Large intestine (tissue), 3 donors: ENCODE measurements at regions not wholly inside any gene's neighbourhood (a gene's known extent, or its start where the extent isn't known, plus 50 kb on each side); places are given as distances from the start of the nearest gene placed in this dataset.

Experiments used
- DNase-seq, 2 donors: peaks; one replicate each; pipeline versions ENCODE4 v3.0.0 to v3.0.0-alpha.2; 2013
- H3K27ac ChIP-seq: one replicate; pipeline ENCODE4 v1.5.1; 2013; ENCODE audit warnings: low read length
- H3K27me3 ChIP-seq: 2 replicates; pipeline ENCODE4 v1.6.1; 2013; ENCODE audit warnings: low read length; ENCODE audit not compliant: control insufficient read depth, insufficient read depth
- H3K36me3 ChIP-seq: 2 replicates; pipeline ENCODE4 v1.6.1; 2013; ENCODE audit warnings: low read length; ENCODE audit not compliant: control insufficient read depth, insufficient read depth
- H3K4me1 ChIP-seq: one replicate; pipeline ENCODE4 v1.6.1; 2013; ENCODE audit warnings: low read length; ENCODE audit not compliant: control insufficient read depth, insufficient read depth
- H3K4me3 ChIP-seq: one replicate; pipeline ENCODE4 v1.5.1; 2013; ENCODE audit warnings: low read length
- H3K9me3 ChIP-seq: one replicate; pipeline ENCODE4 v1.6.1; 2013; ENCODE audit warnings: mild to moderate bottlenecking, low read depth, low read length, moderate library complexity; ENCODE audit not compliant: control insufficient read depth
- WGBS: methylation state at CpG from one replicate; pipeline ENCODE4 v1.1.5; 2013; ENCODE audit warnings: low lambda C conversion rate; ENCODE audit not compliant: insufficient coverage; 5-methylcytosine and 5-hydroxymethylcytosine counted together

GRCh38 chr10:31622978-31623377 is 304.0 kb downstream of the ZEB1 start:
- H3K4me1 ChIP-seq = no peaks in the 10 kb centered on the region
- no peaks in the 10 kb centered on the region for H3K9me3 ChIP-seq
- H3K36me3 ChIP-seq = no peaks in the 10 kb centered on the region
- no peak for DNase-seq
- H3K27ac ChIP-seq = no peak overlapping the region
- no peak overlapping the region for H3K4me3 ChIP-seq
- WGBS = 61% methylated on average over 2 of the region's 6 CpGs
- H3K27me3 ChIP-seq = no peaks in the 10 kb centered on the region

- no CpG with 5 or more reads among the region's 1 CpG for WGBS
- no peaks in the 10 kb centered on the region for H3K9me3 ChIP-seq
- no peaks in the 10 kb centered on the region for H3K36me3 ChIP-seq
- no peak for DNase-seq
- no peak overlapping the region for H3K4me3 ChIP-seq
- no peak overlapping the region for H3K27ac ChIP-seq
- H3K27me3 ChIP-seq = no peaks in the 10 kb centered on the region
- H3K4me1 ChIP-seq = no peaks in the 10 kb centered on the region
Observed at GRCh38 chr10:31621733-31622132, 302.7 kb downstream of the ZEB1 start.

- Histone ChIP-seq H3K27me3 (no peaks in the 10 kb centered on the region), H3K27ac (no peak overlapping the region), H3K4me3 (no peak overlapping the region), H3K9me3 (no peaks in the 10 kb centered on the region), H3K4me1 (no peaks in the 10 kb centered on the region), H3K36me3 (no peaks in the 10 kb centered on the region)
- WGBS = 80% methylated on average over 1 of the region's 14 CpGs
- no peak for DNase-seq
Observed at GRCh38 chr10:31620226-31621151, 301.5 kb downstream of the ZEB1 start.

- DNase-seq = no peak
- Histone ChIP-seq H3K4me3 (no peak overlapping the region), H3K36me3 (no peaks in the 10 kb centered on the region), H3K27ac (no peak overlapping the region), H3K9me3 (no peaks in the 10 kb centered on the region), H3K27me3 (no peaks in the 10 kb centered on the region), H3K4me1 (no peaks in the 10 kb centered on the region)
- no CpG with 5 or more reads among the region's 8 CpGs for WGBS
Observed at GRCh38 chr10:31619531-31620061, 300.6 kb downstream of the ZEB1 start.

GRCh38 chr10:31618541-31619291 is 299.7 kb downstream of the ZEB1 start:
- no CpG with 5 or more reads among the region's 17 CpGs for WGBS
- Histone ChIP-seq H3K27ac (no peak overlapping the region), H3K4me1 (no peaks in the 10 kb centered on the region), H3K36me3 (no peaks in the 10 kb centered on the region), H3K9me3 (no peaks in the 10 kb centered on the region), H3K27me3 (no peaks in the 10 kb centered on the region), H3K4me3 (no peak overlapping the region)
- DNase-seq = no peak

- Histone ChIP-seq H3K4me3 (no peak overlapping the region), H3K36me3 (no peaks in the 10 kb centered on the region), H3K27ac (no peak overlapping the region), H3K4me1 (no peaks in the 10 kb centered on the region), H3K27me3 (no peaks in the 10 kb centered on the region), H3K9me3 (no peaks in the 10 kb centered on the region)
- DNase-seq = no peak
- 83% methylated on average over 1 of the region's 2 CpGs for WGBS
Observed at GRCh38 chr10:31617757-31618156, 298.7 kb downstream of the ZEB1 start.

- DNase-seq = no peak
- H3K9me3 ChIP-seq = no peaks in the 10 kb centered on the region
- H3K36me3 ChIP-seq = no peaks in the 10 kb centered on the region
- no peak overlapping the region for H3K4me3 ChIP-seq
- no CpG with 5 or more reads among the region's 2 CpGs for WGBS
- H3K27ac ChIP-seq = no peak overlapping the region
- no peaks in the 10 kb centered on the region for H3K4me1 ChIP-seq
- no peaks in the 10 kb centered on the region for H3K27me3 ChIP-seq
Observed at GRCh38 chr10:31617133-31617532, 298.1 kb downstream of the ZEB1 start.

GRCh38 chr10:31615129-31615528 is 296.1 kb downstream of the ZEB1 start:
- H3K4me1 ChIP-seq = no peaks in the 10 kb centered on the region
- H3K27me3 ChIP-seq = no peaks in the 10 kb centered on the region
- no peak overlapping the region for H3K4me3 ChIP-seq
- no peak for DNase-seq
- H3K9me3 ChIP-seq = no peaks in the 10 kb centered on the region
- H3K36me3 ChIP-seq = no peaks in the 10 kb centered on the region
- no peak overlapping the region for H3K27ac ChIP-seq

GRCh38 chr10:31614611-31615010 is 295.6 kb downstream of the ZEB1 start:
- Histone ChIP-seq H3K36me3 (no peaks in the 10 kb centered on the region), H3K4me1 (no peaks in the 10 kb centered on the region), H3K27me3 (no peaks in the 10 kb centered on the region), H3K9me3 (no peaks in the 10 kb centered on the region), H3K27ac (no peak overlapping the region), H3K4me3 (no peak overlapping the region)
- DNase-seq = no peak
- 100% methylated on average over 1 of the region's 1 CpG for WGBS

GRCh38 chr10:31612082-31612481 is 293.1 kb downstream of the ZEB1 start:
- no peaks in the 10 kb centered on the region for H3K36me3 ChIP-seq
- no peaks in the 10 kb centered on the region for H3K27me3 ChIP-seq
- H3K4me1 ChIP-seq = no peaks in the 10 kb centered on the region
- WGBS = no CpG with 5 or more reads among the region's 4 CpGs
- H3K9me3 ChIP-seq = no peaks in the 10 kb centered on the region
- no peak for DNase-seq
- no peak overlapping the region for H3K27ac ChIP-seq
- no peak overlapping the region for H3K4me3 ChIP-seq
